Stimulated activated effector memory CD8-positive, alpha-beta T cell treated with anti-CD3 and anti-CD28 coated beads, Interleukin-12 subunit alpha, Interleukin-12 subunit beta, amount 100 ng/mL, for 72 hours (primary cell): ENCODE measurements at regions not wholly inside any gene's neighbourhood (a gene's known extent, or its start where the extent isn't known, plus 50 kb on each side); places are given as distances from the start of the nearest gene placed in this dataset.

Source experiments
- ATAC-seq: fragments of 150-1000 bp; cut with Tn5 transposase; 2 replicates; pipeline ENCODE4 v1.10.0; 2021
- DNase-seq, 2 donors: peaks; one replicate each; pipeline ENCODE4 v3.0.0; 2021 to 2022; ENCODE audit warnings: low spot score in 2 of 2
- H3K27ac Mint-ChIP-seq: one replicate; pipeline ENCODE4 v1.8.0; 2022; ENCODE audit warnings: mild to moderate bottlenecking, mixed read lengths
- H3K36me3 Mint-ChIP-seq: one replicate; pipeline ENCODE4 v1.8.0; 2022; ENCODE audit warnings: mild to moderate bottlenecking, mixed read lengths
- H3K4me1 Mint-ChIP-seq: one replicate; pipeline ENCODE4 v1.8.0; 2022; ENCODE audit warnings: mixed read lengths
- H3K4me3 Mint-ChIP-seq: one replicate; pipeline ENCODE4 v1.8.0; 2022; ENCODE audit warnings: mild to moderate bottlenecking, mixed read lengths
- H3K9me3 Mint-ChIP-seq: one replicate; pipeline ENCODE4 v1.8.0; 2022; ENCODE audit warnings: mixed read lengths

GRCh38 chr5:12854386-12854785, 950.1 kb upstream of the CTNND2 start:
- H3K4me3 Mint-ChIP-seq, result no peak overlapping the region
- H3K27ac Mint-ChIP-seq, result no peak overlapping the region
- no peak for ATAC-seq
- no peaks in the 10 kb centered on the region for H3K4me1 Mint-ChIP-seq
- no peak for DNase-seq
- H3K9me3 Mint-ChIP-seq, result peaks cover 15% of the 10 kb centered on the region
- H3K36me3 Mint-ChIP-seq, result no peaks in the 10 kb centered on the region

- peaks cover 2% of the 10 kb centered on the region for H3K4me1 Mint-ChIP-seq
- no peak overlapping the region for H3K4me3 Mint-ChIP-seq
- peaks cover 19% of the 10 kb centered on the region for H3K9me3 Mint-ChIP-seq
- DNase-seq, result no peak
- H3K27ac Mint-ChIP-seq, result no peak overlapping the region
- ATAC-seq, result no peak
- no peaks in the 10 kb centered on the region for H3K36me3 Mint-ChIP-seq
These were observed 947.5 kb upstream of the CTNND2 start for GRCh38 chr5:12851761-12852160.

- H3K36me3 Mint-ChIP-seq, result no peaks in the 10 kb centered on the region
- ATAC-seq (no peak), DNase-seq (no peak)
- H3K4me3 Mint-ChIP-seq, result no peak overlapping the region
- peaks cover 15% of the 10 kb centered on the region for H3K9me3 Mint-ChIP-seq
- no peak overlapping the region for H3K27ac Mint-ChIP-seq
- peaks cover 13% of the 10 kb centered on the region for H3K4me1 Mint-ChIP-seq
These were observed 944.5 kb upstream of the CTNND2 start for GRCh38 chr5:12848709-12849108.

GRCh38 chr5:12845549-12846159, 941.4 kb upstream of the CTNND2 start:
- peaks cover 14% of the 10 kb centered on the region for H3K9me3 Mint-ChIP-seq
- no peaks in the 10 kb centered on the region for H3K36me3 Mint-ChIP-seq
- H3K4me3 Mint-ChIP-seq, result no peak overlapping the region
- ATAC-seq (peak; percentile 31), DNase-seq (no peak)
- no peak overlapping the region for H3K27ac Mint-ChIP-seq
- H3K4me1 Mint-ChIP-seq, result peaks cover 13% of the 10 kb centered on the region

GRCh38 chr5:12840972-12841371, 936.7 kb upstream of the CTNND2 start:
- Mint-ChIP-seq H3K9me3 (peaks cover 12% of the 10 kb centered on the region), H3K4me1 (peaks cover 3% of the 10 kb centered on the region), H3K4me3 (no peak overlapping the region), H3K36me3 (no peaks in the 10 kb centered on the region), H3K27ac (no peak overlapping the region)
- ATAC-seq, result no peak
- no peak for DNase-seq

- Mint-ChIP-seq H3K27ac (no peak overlapping the region), H3K4me3 (no peak overlapping the region), H3K4me1 (no peaks in the 10 kb centered on the region), H3K9me3 (peaks cover 18% of the 10 kb centered on the region), H3K36me3 (no peaks in the 10 kb centered on the region)
- DNase-seq (no peak), ATAC-seq (no peak)
These were observed 933.3 kb upstream of the CTNND2 start for GRCh38 chr5:12837592-12837991.

GRCh38 chr5:12825163-12825562, 920.9 kb upstream of the CTNND2 start:
- H3K36me3 Mint-ChIP-seq, result no peaks in the 10 kb centered on the region
- H3K27ac Mint-ChIP-seq, result no peak overlapping the region
- peaks cover 27% of the 10 kb centered on the region for H3K9me3 Mint-ChIP-seq
- H3K4me3 Mint-ChIP-seq, result no peak overlapping the region
- ATAC-seq (no peak), DNase-seq (no peak)
- no peaks in the 10 kb centered on the region for H3K4me1 Mint-ChIP-seq

GRCh38 chr5:12805165-12805698, 901.0 kb upstream of the CTNND2 start:
- Mint-ChIP-seq H3K4me3 (no peak overlapping the region), H3K4me1 (no peaks in the 10 kb centered on the region), H3K27ac (no peak overlapping the region), H3K9me3 (peaks cover 9% of the 10 kb centered on the region), H3K36me3 (no peaks in the 10 kb centered on the region)
- DNase-seq (no peak), ATAC-seq (peak; percentile 31)

- Mint-ChIP-seq H3K36me3 (no peaks in the 10 kb centered on the region), H3K4me3 (no peak overlapping the region), H3K27ac (no peak overlapping the region), H3K9me3 (peaks cover 8% of the 10 kb centered on the region), H3K4me1 (no peaks in the 10 kb centered on the region)
- no peak for DNase-seq
- no peak for ATAC-seq
These were observed 894.9 kb upstream of the CTNND2 start for GRCh38 chr5:12799165-12799564.

GRCh38 chr5:12795333-12795663, 891.1 kb upstream of the CTNND2 start:
- H3K4me1 Mint-ChIP-seq, result no peaks in the 10 kb centered on the region
- no peaks in the 10 kb centered on the region for H3K36me3 Mint-ChIP-seq
- no peak for DNase-seq
- ATAC-seq, result no peak
- no peak overlapping the region for H3K4me3 Mint-ChIP-seq
- H3K27ac Mint-ChIP-seq, result no peak overlapping the region
- peaks cover 11% of the 10 kb centered on the region for H3K9me3 Mint-ChIP-seq

- Mint-ChIP-seq H3K4me3 (no peak overlapping the region), H3K4me1 (no peaks in the 10 kb centered on the region), H3K27ac (no peak overlapping the region), H3K36me3 (no peaks in the 10 kb centered on the region), H3K9me3 (peaks cover 11% of the 10 kb centered on the region)
- ATAC-seq (peak; percentile 13), DNase-seq (no peak)
These were observed 890.5 kb upstream of the CTNND2 start for GRCh38 chr5:12794476-12795332.

- no peak for DNase-seq
- no peaks in the 10 kb centered on the region for H3K36me3 Mint-ChIP-seq
- H3K9me3 Mint-ChIP-seq, result peaks cover 11% of the 10 kb centered on the region
- ATAC-seq, result no peak
- H3K4me1 Mint-ChIP-seq, result no peaks in the 10 kb centered on the region
- H3K4me3 Mint-ChIP-seq, result no peak overlapping the region
- no peak overlapping the region for H3K27ac Mint-ChIP-seq
These were observed 889.1 kb upstream of the CTNND2 start for GRCh38 chr5:12793373-12793772.

- peaks cover 4% of the 10 kb centered on the region for H3K9me3 Mint-ChIP-seq
These were observed 876.3 kb upstream of the CTNND2 start for GRCh38 chr5:12780536-12780935.

GRCh38 chr5:12777342-12777741, 873.1 kb upstream of the CTNND2 start:
- H3K9me3 Mint-ChIP-seq, result peaks cover 7% of the 10 kb centered on the region
- no peaks in the 10 kb centered on the region for H3K4me1 Mint-ChIP-seq
- no peaks in the 10 kb centered on the region for H3K36me3 Mint-ChIP-seq
- no peak overlapping the region for H3K27ac Mint-ChIP-seq
- ATAC-seq (no peak), DNase-seq (no peak)
- H3K4me3 Mint-ChIP-seq, result no peak overlapping the region

More at GRCh38 chr5:12780536-12780935, 876.3 kb upstream of the CTNND2 start:
- H3K36me3 Mint-ChIP-seq, result no peaks in the 10 kb centered on the region
- H3K4me3 Mint-ChIP-seq, result no peak overlapping the region
- H3K4me1 Mint-ChIP-seq, result no peaks in the 10 kb centered on the region
- DNase-seq (no peak), ATAC-seq (no peak)
- H3K27ac Mint-ChIP-seq, result no peak overlapping the region

- Mint-ChIP-seq H3K27ac (no peak overlapping the region), H3K9me3 (peaks cover 5% of the 10 kb centered on the region), H3K4me3 (no peak overlapping the region), H3K4me1 (no peaks in the 10 kb centered on the region), H3K36me3 (no peaks in the 10 kb centered on the region)
- no peak for ATAC-seq
- no peak for DNase-seq
These were observed 868.0 kb upstream of the CTNND2 start for GRCh38 chr5:12772276-12772675.

- Mint-ChIP-seq H3K27ac (no peak overlapping the region), H3K4me3 (no peak overlapping the region), H3K36me3 (no peaks in the 10 kb centered on the region), H3K9me3 (peaks cover 13% of the 10 kb centered on the region), H3K4me1 (no peaks in the 10 kb centered on the region)
- DNase-seq (no peak), ATAC-seq (no peak)
These were observed 855.1 kb upstream of the CTNND2 start for GRCh38 chr5:12759377-12759776.
